ENCODE measurements at regions not wholly inside any gene's neighbourhood (a gene's known extent, or its start where the extent isn't known, plus 50 kb on each side); places are given as distances from the start of the nearest gene placed in this dataset.

- no peak for TF ChIP-seq CTCF (IDR thresholded peaks at IDR 0.05 in 4 of 5, conservative IDR thresholded peaks at IDR 0.05 in 1 of 5)
- no peak for TF ChIP-seq POLR2A (IDR thresholded peaks at IDR 0.05)
Measured at GRCh38 chr2:52542297-52542696, 1225.3 kb upstream of the CHAC2 start.

All from gastrocnemius medialis (tissue), 4 donors.